ENCODE measurements at regions not wholly inside any gene's neighbourhood (a gene's known extent, or its start where the extent isn't known, plus 50 kb on each side); places are given as distances from the start of the nearest gene placed in this dataset.
"Not testable (repeated sequence)": the region's sequence is repeated elsewhere in the genome, so short reads cannot be mapped to it uniquely, and the experiment has no call there.

DNA sequence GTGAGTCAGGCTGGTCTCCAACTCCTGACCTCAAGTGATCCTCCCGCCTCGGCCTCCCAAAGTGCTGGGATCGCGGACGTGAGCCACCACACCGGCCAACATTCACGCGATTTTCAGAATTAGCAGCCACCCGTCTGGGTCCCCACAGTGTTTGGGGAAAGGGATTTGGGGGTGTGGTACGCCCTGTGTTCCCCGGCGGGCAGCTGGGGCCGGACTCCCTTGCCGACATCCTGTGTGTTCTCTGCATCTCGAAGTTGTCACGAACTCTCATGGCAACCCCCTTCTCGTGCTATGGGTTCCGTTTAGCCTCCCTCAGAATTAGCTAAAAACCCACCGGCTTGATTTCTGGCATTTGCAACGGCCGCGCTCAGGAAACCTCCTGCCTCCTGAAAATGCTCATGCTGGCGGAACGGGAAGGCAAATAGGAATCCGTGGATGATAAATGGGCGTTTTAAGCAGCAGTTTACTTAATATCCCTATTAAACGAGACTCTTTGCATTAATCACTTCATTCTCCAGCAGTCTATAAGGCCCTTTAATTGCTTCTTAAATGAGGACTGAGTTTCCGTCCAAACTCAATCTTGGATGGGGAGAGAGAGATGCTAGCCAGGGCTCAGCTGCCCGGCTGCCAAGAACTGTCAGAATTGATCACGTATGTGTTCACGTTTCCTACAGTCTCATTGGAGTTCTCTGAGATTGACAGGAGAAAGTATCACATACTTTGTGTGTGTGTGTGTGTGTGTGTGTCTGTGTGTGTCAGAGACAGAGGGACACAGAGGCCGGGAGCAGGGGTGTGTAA lies 78.9 kb upstream of the PPP2R3B start:
- TF ChIP-seq, protein P1, sequence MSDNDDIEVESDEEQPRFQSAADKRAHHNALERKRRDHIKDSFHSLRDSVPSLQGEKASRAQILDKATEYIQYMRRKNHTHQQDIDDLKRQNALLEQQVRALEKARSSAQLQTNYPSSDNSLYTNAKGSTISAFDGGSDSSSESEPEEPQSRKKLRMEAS (IDR thresholded peaks at IDR 0.05; ENCODE audit: low read depth, low read length), result no peak
- TF ChIP-seq, protein P2, sequence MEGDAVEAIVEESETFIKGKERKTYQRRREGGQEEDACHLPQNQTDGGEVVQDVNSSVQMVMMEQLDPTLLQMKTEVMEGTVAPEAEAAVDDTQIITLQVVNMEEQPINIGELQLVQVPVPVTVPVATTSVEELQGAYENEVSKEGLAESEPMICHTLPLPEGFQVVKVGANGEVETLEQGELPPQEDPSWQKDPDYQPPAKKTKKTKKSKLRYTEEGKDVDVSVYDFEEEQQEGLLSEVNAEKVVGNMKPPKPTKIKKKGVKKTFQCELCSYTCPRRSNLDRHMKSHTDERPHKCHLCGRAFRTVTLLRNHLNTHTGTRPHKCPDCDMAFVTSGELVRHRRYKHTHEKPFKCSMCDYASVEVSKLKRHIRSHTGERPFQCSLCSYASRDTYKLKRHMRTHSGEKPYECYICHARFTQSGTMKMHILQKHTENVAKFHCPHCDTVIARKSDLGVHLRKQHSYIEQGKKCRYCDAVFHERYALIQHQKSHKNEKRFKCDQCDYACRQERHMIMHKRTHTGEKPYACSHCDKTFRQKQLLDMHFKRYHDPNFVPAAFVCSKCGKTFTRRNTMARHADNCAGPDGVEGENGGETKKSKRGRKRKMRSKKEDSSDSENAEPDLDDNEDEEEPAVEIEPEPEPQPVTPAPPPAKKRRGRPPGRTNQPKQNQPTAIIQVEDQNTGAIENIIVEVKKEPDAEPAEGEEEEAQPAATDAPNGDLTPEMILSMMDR (IDR thresholded peaks at IDR 0.05; ENCODE audit: low read depth, low read length), result no peak
- TF ChIP-seq MYC (IDR thresholded peaks at IDR 0.05; ENCODE audit: low read depth, low read length) (no peak), POLR2A (IDR thresholded peaks at IDR 0.05; ENCODE audit: extremely low read depth, insufficient read length) (no peak)
- no peak for DNase-seq (ENCODE audit: low read depth)
- no peak overlapping the region for H3K4me3 ChIP-seq (ENCODE audit: low read depth, low read length)

DNA sequence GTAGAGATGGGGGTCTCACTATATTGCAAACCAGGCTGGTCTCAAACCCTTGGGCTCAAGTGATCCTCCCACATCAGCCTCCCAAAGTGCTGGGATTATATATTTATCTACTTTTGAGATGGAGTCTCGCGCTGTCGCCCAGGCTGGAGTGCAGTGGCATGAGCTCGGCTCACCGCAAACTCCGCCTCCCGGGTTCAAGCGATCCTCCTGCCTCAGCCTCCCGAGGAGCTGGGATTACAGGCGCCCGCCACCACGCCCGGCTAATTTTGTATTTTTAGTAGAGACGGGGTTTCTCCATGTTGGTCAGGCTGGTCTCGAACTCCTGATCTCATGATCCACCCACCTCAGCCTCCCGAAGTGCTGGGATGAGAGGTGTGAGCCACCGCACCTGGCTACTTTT lies 80.1 kb upstream of the PPP2R3B start:
- H3K4me3 ChIP-seq (ENCODE audit: low read depth, low read length); DNase-seq (ENCODE audit: low read depth): not testable (repeated sequence)

DNA sequence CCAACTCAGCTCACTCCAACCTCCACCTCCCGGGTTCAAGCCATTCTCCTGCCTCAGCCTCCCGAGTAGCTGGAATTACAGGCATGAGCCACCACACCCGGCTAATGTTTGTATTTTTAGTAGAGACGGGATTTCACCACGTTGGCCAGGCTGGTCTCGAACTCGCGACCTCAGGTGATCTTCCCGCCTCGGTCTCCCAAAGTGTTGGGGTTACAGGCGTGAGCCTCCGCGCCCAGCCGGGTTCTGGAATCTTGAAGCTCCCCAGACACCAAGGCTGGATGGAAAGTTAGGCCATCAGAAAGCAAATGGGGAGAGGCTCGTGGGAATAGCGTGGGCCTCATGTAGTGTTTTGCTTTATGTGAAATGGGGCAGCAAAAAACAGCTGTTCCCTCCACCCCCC lies 81.0 kb upstream of the PPP2R3B start:
- not testable (repeated sequence) for H3K4me3 ChIP-seq (ENCODE audit: low read depth, low read length); DNase-seq (ENCODE audit: low read depth)

DNA sequence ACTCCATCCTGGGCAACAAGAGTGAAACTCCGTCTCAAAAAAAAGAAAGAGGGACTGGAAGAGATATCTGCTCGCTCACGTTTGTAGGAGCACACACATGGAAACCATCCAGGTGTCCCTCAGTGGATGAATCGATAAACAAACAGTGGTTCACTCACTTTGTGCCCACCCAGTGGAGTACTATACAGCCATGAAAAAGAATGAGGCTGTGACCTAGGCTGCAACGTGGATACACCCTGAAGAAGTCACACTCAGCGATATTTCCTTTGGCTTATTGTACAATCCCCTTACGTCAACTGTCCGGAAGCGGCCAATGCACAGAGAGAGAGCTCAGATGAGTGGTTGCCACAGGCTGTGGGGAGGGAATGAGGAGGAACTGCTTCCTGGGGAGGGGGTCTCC lies 82.3 kb upstream of the PPP2R3B start:
- H3K4me3 ChIP-seq (ENCODE audit: low read depth, low read length), result no peak overlapping the region
- DNase-seq (ENCODE audit: low read depth), result peak; percentile 18
- TF ChIP-seq POLR2A (IDR thresholded peaks at IDR 0.05; ENCODE audit: extremely low read depth, insufficient read length), result no peak
- TF ChIP-seq MYC (IDR thresholded peaks at IDR 0.05; ENCODE audit: low read depth, low read length), result no peak
- TF ChIP-seq, protein P2 (IDR thresholded peaks at IDR 0.05; ENCODE audit: low read depth, low read length), result no peak
- TF ChIP-seq, protein P1 (IDR thresholded peaks at IDR 0.05; ENCODE audit: low read depth, low read length), result no peak

DNA sequence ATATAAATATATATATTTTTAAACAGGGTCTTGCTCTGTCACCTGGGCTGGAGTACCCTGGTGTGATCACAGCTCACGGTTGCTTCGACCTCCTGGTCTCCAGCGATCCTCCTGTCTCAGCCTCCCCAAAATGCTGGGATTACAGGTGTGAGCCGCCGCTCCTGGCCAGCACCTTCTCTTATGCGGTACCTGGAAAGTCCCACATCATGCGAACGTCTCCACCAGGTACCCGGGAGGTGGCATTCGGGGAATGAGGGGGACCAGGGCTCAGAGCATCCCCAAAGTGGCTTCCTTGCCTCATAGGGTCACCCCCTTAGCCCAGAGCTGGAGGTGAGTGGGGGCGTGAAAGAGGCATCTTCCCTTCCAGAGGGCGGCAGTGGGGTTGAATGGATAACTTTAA lies 84.0 kb upstream of the PPP2R3B start:
- no peak for DNase-seq (ENCODE audit: low read depth)
- no peak overlapping the region for H3K4me3 ChIP-seq (ENCODE audit: low read depth, low read length)
- TF ChIP-seq POLR2A (IDR thresholded peaks at IDR 0.05; ENCODE audit: extremely low read depth, insufficient read length) (no peak), MYC (IDR thresholded peaks at IDR 0.05; ENCODE audit: low read depth, low read length) (no peak)
- TF ChIP-seq, protein P2 (IDR thresholded peaks at IDR 0.05; ENCODE audit: low read depth, low read length), result no peak
- TF ChIP-seq, protein P1 (IDR thresholded peaks at IDR 0.05; ENCODE audit: low read depth, low read length), result no peak

DNA sequence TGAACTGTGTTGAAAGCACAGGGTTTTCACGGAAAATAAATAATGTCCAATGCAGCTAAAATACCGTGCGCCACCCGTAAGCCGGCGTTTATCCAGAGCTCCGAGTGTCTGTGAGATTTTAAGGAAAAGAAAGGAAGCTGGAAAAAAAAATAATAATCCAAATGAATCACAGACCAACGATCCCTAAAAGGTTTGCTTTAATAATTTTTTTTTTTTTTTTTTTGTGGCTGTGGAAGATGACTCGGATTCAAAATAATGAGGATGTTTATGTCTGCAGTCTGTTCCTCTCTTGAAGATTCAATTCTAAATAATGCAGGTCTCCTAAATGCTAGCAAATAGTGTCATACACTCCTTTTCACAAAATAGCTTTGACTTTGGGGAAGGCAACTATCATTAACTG lies 84.6 kb upstream of the PPP2R3B start:
- DNase-seq (ENCODE audit: low read depth), result no peak
- TF ChIP-seq MYC (IDR thresholded peaks at IDR 0.05; ENCODE audit: low read depth, low read length) (no peak), POLR2A (IDR thresholded peaks at IDR 0.05; ENCODE audit: extremely low read depth, insufficient read length) (no peak)
- TF ChIP-seq, protein P2 (IDR thresholded peaks at IDR 0.05; ENCODE audit: low read depth, low read length), result no peak
- TF ChIP-seq, protein P1 (IDR thresholded peaks at IDR 0.05; ENCODE audit: low read depth, low read length), result no peak
- no peak overlapping the region for H3K4me3 ChIP-seq (ENCODE audit: low read depth, low read length)

DNA sequence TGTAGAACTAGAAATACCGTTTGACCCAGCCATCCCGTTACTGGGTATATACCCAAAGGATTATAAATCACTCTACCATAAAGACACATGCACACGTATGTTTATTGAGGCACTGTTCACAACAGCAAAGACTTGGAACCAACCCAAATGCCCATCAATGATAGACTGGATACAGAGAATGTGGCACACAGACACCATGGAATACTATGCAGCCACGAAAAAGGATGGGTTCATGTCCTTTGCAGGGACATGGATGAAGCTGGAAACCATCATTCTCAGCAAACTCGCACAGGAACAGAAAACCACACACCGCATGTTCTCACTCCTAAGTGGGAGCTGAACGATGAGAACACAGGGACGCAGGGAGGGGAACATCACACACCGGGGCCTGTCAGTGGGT lies 85.6 kb upstream of the PPP2R3B start:
- not testable (repeated sequence) for DNase-seq (ENCODE audit: low read depth)

More for the DNA sequence above, 85.6 kb upstream of the PPP2R3B start:
- H3K4me3 ChIP-seq (ENCODE audit: low read depth, low read length), result not testable (repeated sequence)
